Chondrocyte (in vitro differentiated cells): ENCODE measurements at regions not wholly inside any gene's neighbourhood (a gene's known extent, or its start where the extent isn't known, plus 50 kb on each side); places are given as distances from the start of the nearest gene placed in this dataset.

Source experiments
- DNase-seq: peaks from one replicate; pipeline ENCODE4 v3.0.0; 2021; ENCODE audit warnings: mixed read lengths, low spot score
- H3K27ac Mint-ChIP-seq: one replicate; pipeline ENCODE4 v1.8.0; 2021; ENCODE audit warnings: mild to moderate bottlenecking, moderate library complexity, mixed read lengths; ENCODE audit not compliant: unreplicated experiment
- H3K27me3 Mint-ChIP-seq: 2 replicates; pipeline ENCODE4 v1.8.0; 2021; ENCODE audit warnings: low read depth, mixed read lengths
- H3K36me3 Mint-ChIP-seq: 2 replicates; pipeline ENCODE4 v1.8.0; 2021; ENCODE audit warnings: low read depth, mixed read lengths
- H3K4me1 Mint-ChIP-seq: 2 replicates; pipeline ENCODE4 v1.8.0; 2021; ENCODE audit warnings: low read depth, mild to moderate bottlenecking, mixed read lengths
- H3K4me3 Mint-ChIP-seq: one replicate; pipeline ENCODE4 v1.8.0; 2021; ENCODE audit warnings: mild to moderate bottlenecking, moderate library complexity, mixed read lengths; ENCODE audit not compliant: unreplicated experiment
- H3K9me3 Mint-ChIP-seq: 2 replicates; pipeline ENCODE4 v1.8.0; 2021; ENCODE audit warnings: low read depth, mixed read lengths
- CTCF ChIP-seq: fragments of 200-600 bp; sonication (generic); IDR thresholded peaks from 2 replicates; pipeline ENCODE4 v1.5.0; 2021; ENCODE audit warnings: antibody characterized with exemption, mild to moderate bottlenecking, moderate library complexity

GRCh38 chr16:73610605-73611156, 562.8 kb upstream of the ZFHX3 start:
- Mint-ChIP-seq H3K27me3 (peaks cover 20% of the 10 kb centered on the region), H3K27ac (no peak overlapping the region), H3K36me3 (no peaks in the 10 kb centered on the region)

GRCh38 chr16:73610160-73610559, 562.2 kb upstream of the ZFHX3 start:
- H3K36me3 Mint-ChIP-seq = no peaks in the 10 kb centered on the region
- H3K4me1 Mint-ChIP-seq = peaks cover 10% of the 10 kb centered on the region

More at GRCh38 chr16:73610605-73611156, 562.8 kb upstream of the ZFHX3 start:
- no peak for DNase-seq
- peaks cover 10% of the 10 kb centered on the region for H3K4me1 Mint-ChIP-seq
- H3K9me3 Mint-ChIP-seq = peaks cover 2% of the 10 kb centered on the region
- no peak overlapping the region for H3K4me3 Mint-ChIP-seq
- no peak for TF ChIP-seq CTCF

GRCh38 chr16:73608911-73609310, 561.0 kb upstream of the ZFHX3 start:
- no peak for TF ChIP-seq CTCF
- DNase-seq = no peak
- Mint-ChIP-seq H3K4me1 (peaks cover 12% of the 10 kb centered on the region), H3K27ac (no peak overlapping the region), H3K4me3 (no peak overlapping the region), H3K9me3 (peaks cover 5% of the 10 kb centered on the region), H3K27me3 (peaks cover 17% of the 10 kb centered on the region), H3K36me3 (no peaks in the 10 kb centered on the region)

More at GRCh38 chr16:73610160-73610559, 562.2 kb upstream of the ZFHX3 start:
- no peak for DNase-seq
- peaks cover 5% of the 10 kb centered on the region for H3K9me3 Mint-ChIP-seq
- H3K27me3 Mint-ChIP-seq = peaks cover 17% of the 10 kb centered on the region
- no peak overlapping the region for H3K4me3 Mint-ChIP-seq
- no peak overlapping the region for H3K27ac Mint-ChIP-seq
- TF ChIP-seq CTCF = no peak

- DNase-seq = no peak
- H3K4me3 Mint-ChIP-seq = no peak overlapping the region
- peaks cover 5% of the 10 kb centered on the region for H3K9me3 Mint-ChIP-seq
- no peak for TF ChIP-seq CTCF
- peaks cover 12% of the 10 kb centered on the region for H3K4me1 Mint-ChIP-seq
- H3K27ac Mint-ChIP-seq = no peak overlapping the region
- H3K27me3 Mint-ChIP-seq = peaks cover 6% of the 10 kb centered on the region
- H3K36me3 Mint-ChIP-seq = no peaks in the 10 kb centered on the region
These were observed 557.4 kb upstream of the ZFHX3 start for GRCh38 chr16:73605309-73605708.

GRCh38 chr16:73601911-73602310, 554.0 kb upstream of the ZFHX3 start:
- Mint-ChIP-seq H3K27ac (no peak overlapping the region), H3K4me3 (no peak overlapping the region), H3K27me3 (no peaks in the 10 kb centered on the region), H3K4me1 (peaks cover 12% of the 10 kb centered on the region), H3K36me3 (no peaks in the 10 kb centered on the region), H3K9me3 (peaks cover 5% of the 10 kb centered on the region)
- DNase-seq = no peak
- no peak for TF ChIP-seq CTCF
